ENCODE measurements at regions not wholly inside any gene's neighbourhood (a gene's known extent, or its start where the extent isn't known, plus 50 kb on each side); places are given as distances from the start of the nearest gene placed in this dataset.
A peak's percentile ranks its signal among the peaks of the same experiment; 100 is the strongest.

- H3K4me3 Mint-ChIP-seq = no peak overlapping the region
- no peaks in the 10 kb centered on the region for H3K36me3 ChIP-seq
- H3F3A ChIP-seq (ENCODE audit: low read depth) = no peaks in the 10 kb centered on the region
- H3K4me2 ChIP-seq = no peak overlapping the region
- H4K20me1 ChIP-seq (ENCODE audit: low read depth) = no peaks in the 10 kb centered on the region
- H3K27ac Mint-ChIP-seq = no peak overlapping the region
- peak; percentile 3 for DNase-seq (ENCODE audit: low spot score)
- no peaks in the 10 kb centered on the region for H3K4me1 ChIP-seq
- no peak for TF ChIP-seq CTCF (IDR thresholded peaks at IDR 0.05)
- TF ChIP-seq EZH2phosphoT487 (IDR thresholded peaks at IDR 0.05) = no peak
- TF ChIP-seq EZH2 (IDR thresholded peaks at IDR 0.05) = no peak
- H2AFZ ChIP-seq (replicated peaks) = no peak overlapping the region
- no peaks in the 10 kb centered on the region for H3K79me2 ChIP-seq (ENCODE audit: low read depth)
- H3K27me3 ChIP-seq = no peaks in the 10 kb centered on the region
- H3K27ac ChIP-seq = no peak overlapping the region
- no peak overlapping the region for H3K4me3 ChIP-seq
- H3K9me3 ChIP-seq (ENCODE audit: low read depth) = peaks cover 4% of the 10 kb centered on the region
- H3K9me3 Mint-ChIP-seq = no peaks in the 10 kb centered on the region
- H3K4me1 Mint-ChIP-seq = no peaks in the 10 kb centered on the region
- H3K36me3 Mint-ChIP-seq = no peaks in the 10 kb centered on the region
- no peak overlapping the region for H3K9ac ChIP-seq
- no peaks in the 10 kb centered on the region for H3K27me3 Mint-ChIP-seq (ENCODE audit: insufficient read depth, low read depth)
These were observed 204.8 kb upstream of the CT83 start for GRCh38 chrX:116667346-116668134.

- H3F3A ChIP-seq (ENCODE audit: low read depth) = no peaks in the 10 kb centered on the region
- TF ChIP-seq CTCF (IDR thresholded peaks at IDR 0.05) = no peak
- no peak for TF ChIP-seq EZH2phosphoT487 (IDR thresholded peaks at IDR 0.05)
- no peak for TF ChIP-seq EZH2 (IDR thresholded peaks at IDR 0.05)
- H4K20me1 ChIP-seq (ENCODE audit: low read depth) = no peaks in the 10 kb centered on the region
- no peaks in the 10 kb centered on the region for H3K36me3 ChIP-seq
- H3K4me3 Mint-ChIP-seq = no peak overlapping the region
- no peaks in the 10 kb centered on the region for H3K79me2 ChIP-seq (ENCODE audit: low read depth)
- H3K9me3 Mint-ChIP-seq = peaks cover 6% of the 10 kb centered on the region
- DNase-seq (ENCODE audit: low spot score) = no peak
- H3K4me1 Mint-ChIP-seq = no peaks in the 10 kb centered on the region
- H3K4me2 ChIP-seq = no peak overlapping the region
- H3K4me1 ChIP-seq = no peaks in the 10 kb centered on the region
- H3K9me3 ChIP-seq (ENCODE audit: low read depth) = peaks cover 8% of the 10 kb centered on the region
- H3K4me3 ChIP-seq = no peak overlapping the region
- no peak overlapping the region for H3K27ac ChIP-seq
- peaks cover 3% of the 10 kb centered on the region for H3K27me3 Mint-ChIP-seq (ENCODE audit: insufficient read depth, low read depth)
- H3K36me3 Mint-ChIP-seq = no peaks in the 10 kb centered on the region
- no peak overlapping the region for H2AFZ ChIP-seq (replicated peaks)
- H3K27ac Mint-ChIP-seq = no peak overlapping the region
- no peaks in the 10 kb centered on the region for H3K27me3 ChIP-seq
- H3K9ac ChIP-seq = no peak overlapping the region
These were observed 194.3 kb upstream of the CT83 start for GRCh38 chrX:116657071-116657470.

GRCh38 chrX:116628464-116628863, 165.7 kb upstream of the CT83 start:
- Histone ChIP-seq H3K9me3 (ENCODE audit: low read depth) (peaks cover 5% of the 10 kb centered on the region), H3K36me3 (no peaks in the 10 kb centered on the region), H3F3A (ENCODE audit: low read depth) (no peaks in the 10 kb centered on the region), H3K4me3 (no peak overlapping the region), H3K4me1 (no peaks in the 10 kb centered on the region), H3K4me2 (no peak overlapping the region), H3K79me2 (ENCODE audit: low read depth) (no peaks in the 10 kb centered on the region), H2AFZ (replicated peaks) (no peak overlapping the region), H3K27me3 (no peaks in the 10 kb centered on the region), H3K9ac (no peak overlapping the region), H4K20me1 (ENCODE audit: low read depth) (no peaks in the 10 kb centered on the region), H3K27ac (no peak overlapping the region)
- Mint-ChIP-seq H3K4me1 (no peaks in the 10 kb centered on the region), H3K27ac (no peak overlapping the region), H3K27me3 (ENCODE audit: insufficient read depth, low read depth) (no peaks in the 10 kb centered on the region), H3K4me3 (no peak overlapping the region), H3K36me3 (no peaks in the 10 kb centered on the region), H3K9me3 (peaks cover 2% of the 10 kb centered on the region)
- no peak for DNase-seq (ENCODE audit: low spot score)
- TF ChIP-seq EZH2phosphoT487 (IDR thresholded peaks at IDR 0.05) = no peak
- no peak for TF ChIP-seq CTCF (IDR thresholded peaks at IDR 0.05)
- no peak for TF ChIP-seq EZH2 (IDR thresholded peaks at IDR 0.05)

Data from neural progenitor cell (in vitro differentiated cells).